ENCODE measurements at regions not wholly inside any gene's neighbourhood (a gene's known extent, or its start where the extent isn't known, plus 50 kb on each side); places are given as distances from the start of the nearest gene placed in this dataset.
"Not testable (repeated sequence)": the region's sequence is repeated elsewhere in the genome, so short reads cannot be mapped to it uniquely, and the experiment has no call there.

- no peak for DNase-seq (ENCODE audit: low read depth, low spot score)
- ChIA-PET CTCF (no interaction called here), POLR2A (no interaction called here)
- H3K4me3 ChIP-seq (ENCODE audit: low read depth, low read length) = no peak overlapping the region
- TF ChIP-seq CTCF (IDR thresholded peaks at IDR 0.05; ENCODE audit: insufficient read depth, low read length, missing control alignments) = no peak
Measured at GRCh38 chr13:30832377-30832776, 73.7 kb upstream of the MEDAG start.

- no peak for TF ChIP-seq CTCF (IDR thresholded peaks at IDR 0.05; ENCODE audit: insufficient read depth, low read length, missing control alignments)
- no peak for DNase-seq (ENCODE audit: low read depth, low spot score)
- CTCF ChIA-PET = no interaction called here
- H3K4me3 ChIP-seq (ENCODE audit: low read depth, low read length) = no peak overlapping the region
- POLR2A ChIA-PET = no interaction called here
Measured at GRCh38 chr13:30832845-30833332, 73.2 kb upstream of the MEDAG start.

GRCh38 chr13:30835442-30835841, 70.6 kb upstream of the MEDAG start:
- no peak for TF ChIP-seq CTCF (IDR thresholded peaks at IDR 0.05; ENCODE audit: insufficient read depth, low read length, missing control alignments)
- ChIA-PET CTCF (interaction anchor here (1.2 to 2.3 kb wide), 2 partner anchors 30 to 144 kb away, joined by 3 to 7 read pairs; no protein-coding TSS in a partner anchor), POLR2A (no interaction called here)
- no peak overlapping the region for H3K4me3 ChIP-seq (ENCODE audit: low read depth, low read length)
- DNase-seq (ENCODE audit: low read depth, low spot score) = no peak

- ChIA-PET POLR2A (no interaction called here), CTCF (interaction anchor here (0.9 kb wide), 1 partner anchor 28 kb away, joined by 3 read pairs; no protein-coding TSS in a partner anchor)
- no peak for DNase-seq (ENCODE audit: low read depth, low spot score)
- no peak overlapping the region for H3K4me3 ChIP-seq (ENCODE audit: low read depth, low read length)
- TF ChIP-seq CTCF (IDR thresholded peaks at IDR 0.05; ENCODE audit: insufficient read depth, low read length, missing control alignments) = no peak
Measured at GRCh38 chr13:30837227-30838159, 68.6 kb upstream of the MEDAG start.

- CTCF ChIA-PET, POLR2A ChIA-PET: not testable (repeated sequence)
Measured at GRCh38 chr13:30839636-30840035, 66.4 kb upstream of the MEDAG start.

GRCh38 chr13:30840515-30840914, 65.6 kb upstream of the MEDAG start:
- TF ChIP-seq CTCF (IDR thresholded peaks at IDR 0.05; ENCODE audit: insufficient read depth, low read length, missing control alignments) = no peak
- no peak for DNase-seq (ENCODE audit: low read depth, low spot score)
- ChIA-PET POLR2A (no interaction called here), CTCF (no interaction called here)
- no peak overlapping the region for H3K4me3 ChIP-seq (ENCODE audit: low read depth, low read length)

More at GRCh38 chr13:30839636-30840035, 66.4 kb upstream of the MEDAG start:
- H3K4me3 ChIP-seq (ENCODE audit: low read depth, low read length); DNase-seq (ENCODE audit: low read depth, low spot score): not testable (repeated sequence)
